ENCODE measurements at regions not wholly inside any gene's neighbourhood (a gene's known extent, or its start where the extent isn't known, plus 50 kb on each side); places are given as distances from the start of the nearest gene placed in this dataset.

DNA sequence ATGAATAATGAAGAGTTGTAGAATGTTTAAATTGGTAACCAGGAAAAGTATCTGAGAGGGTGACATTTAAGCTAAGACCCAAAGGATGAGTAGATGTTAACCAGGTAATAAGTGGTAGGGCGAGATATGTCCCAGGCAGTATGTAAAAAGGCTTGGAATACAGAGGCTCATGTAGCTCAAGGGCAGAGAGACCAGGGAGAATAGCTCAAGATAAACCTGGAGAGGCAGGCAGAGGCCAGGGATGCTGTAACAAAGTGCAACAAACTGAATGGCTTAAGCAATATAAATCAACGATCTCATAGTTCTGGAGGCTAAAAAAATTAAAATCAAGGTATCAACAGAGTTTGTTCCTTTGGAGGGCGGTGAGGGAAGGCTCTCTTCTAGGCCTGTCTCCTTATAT, 660.8 kb downstream of the KLHL13 start:
- no peak for TF ChIP-seq POLR2A (IDR thresholded peaks at IDR 0.05)
- TF ChIP-seq, protein P1, sequence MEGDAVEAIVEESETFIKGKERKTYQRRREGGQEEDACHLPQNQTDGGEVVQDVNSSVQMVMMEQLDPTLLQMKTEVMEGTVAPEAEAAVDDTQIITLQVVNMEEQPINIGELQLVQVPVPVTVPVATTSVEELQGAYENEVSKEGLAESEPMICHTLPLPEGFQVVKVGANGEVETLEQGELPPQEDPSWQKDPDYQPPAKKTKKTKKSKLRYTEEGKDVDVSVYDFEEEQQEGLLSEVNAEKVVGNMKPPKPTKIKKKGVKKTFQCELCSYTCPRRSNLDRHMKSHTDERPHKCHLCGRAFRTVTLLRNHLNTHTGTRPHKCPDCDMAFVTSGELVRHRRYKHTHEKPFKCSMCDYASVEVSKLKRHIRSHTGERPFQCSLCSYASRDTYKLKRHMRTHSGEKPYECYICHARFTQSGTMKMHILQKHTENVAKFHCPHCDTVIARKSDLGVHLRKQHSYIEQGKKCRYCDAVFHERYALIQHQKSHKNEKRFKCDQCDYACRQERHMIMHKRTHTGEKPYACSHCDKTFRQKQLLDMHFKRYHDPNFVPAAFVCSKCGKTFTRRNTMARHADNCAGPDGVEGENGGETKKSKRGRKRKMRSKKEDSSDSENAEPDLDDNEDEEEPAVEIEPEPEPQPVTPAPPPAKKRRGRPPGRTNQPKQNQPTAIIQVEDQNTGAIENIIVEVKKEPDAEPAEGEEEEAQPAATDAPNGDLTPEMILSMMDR (IDR thresholded peaks at IDR 0.05): no peak

Measured in uterus (tissue), 2 donors.